Putamen (tissue), 1 donor: ENCODE measurements at regions not wholly inside any gene's neighbourhood (a gene's known extent, or its start where the extent isn't known, plus 50 kb on each side); places are given as distances from the start of the nearest gene placed in this dataset.

ENCODE experiments used
- DNase-seq: peaks from one replicate; pipeline ENCODE4 v3.0.0-alpha.2; 2016; ENCODE audit warnings: low spot score

DNA sequence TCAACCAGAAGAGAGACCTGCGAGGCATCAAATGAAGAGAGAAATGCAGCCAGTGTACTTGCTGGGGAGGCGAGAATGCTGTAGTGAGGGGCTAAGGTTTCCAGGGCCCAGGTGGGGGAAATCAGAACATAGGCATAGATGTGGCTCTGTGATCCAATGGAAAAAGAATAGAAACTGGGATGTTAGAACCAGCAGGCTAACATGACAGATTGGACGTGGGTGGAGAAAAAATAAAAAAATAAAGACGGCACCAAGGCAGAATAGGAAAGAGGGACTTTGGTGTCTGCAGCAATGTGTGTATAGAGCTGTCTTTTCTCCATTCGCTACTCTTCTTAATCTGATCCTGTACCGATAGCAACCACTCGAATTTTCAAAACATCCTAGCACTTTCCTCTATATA is 381.0 kb upstream of the NBEA start:
- no peak for DNase-seq

DNA sequence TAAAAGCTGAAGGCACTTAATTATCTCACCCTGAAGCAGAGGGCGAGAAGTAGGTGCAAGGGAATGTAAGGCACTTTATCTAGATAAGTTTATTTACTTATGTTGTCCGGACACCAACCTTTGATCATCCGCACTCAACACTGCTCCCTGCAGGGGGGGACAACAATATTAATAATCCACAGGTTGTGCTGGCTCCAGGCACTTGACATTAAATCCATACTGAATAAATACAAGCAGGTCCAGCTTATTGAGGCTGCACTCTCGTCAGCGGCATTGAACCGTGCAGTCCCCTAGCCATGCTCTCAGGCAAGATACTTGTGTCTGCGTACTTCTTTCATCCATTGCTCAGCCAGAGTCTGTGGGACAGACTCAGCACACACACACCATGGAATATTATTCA is 374.5 kb upstream of the NBEA start:
- DNase-seq: no peak

DNA sequence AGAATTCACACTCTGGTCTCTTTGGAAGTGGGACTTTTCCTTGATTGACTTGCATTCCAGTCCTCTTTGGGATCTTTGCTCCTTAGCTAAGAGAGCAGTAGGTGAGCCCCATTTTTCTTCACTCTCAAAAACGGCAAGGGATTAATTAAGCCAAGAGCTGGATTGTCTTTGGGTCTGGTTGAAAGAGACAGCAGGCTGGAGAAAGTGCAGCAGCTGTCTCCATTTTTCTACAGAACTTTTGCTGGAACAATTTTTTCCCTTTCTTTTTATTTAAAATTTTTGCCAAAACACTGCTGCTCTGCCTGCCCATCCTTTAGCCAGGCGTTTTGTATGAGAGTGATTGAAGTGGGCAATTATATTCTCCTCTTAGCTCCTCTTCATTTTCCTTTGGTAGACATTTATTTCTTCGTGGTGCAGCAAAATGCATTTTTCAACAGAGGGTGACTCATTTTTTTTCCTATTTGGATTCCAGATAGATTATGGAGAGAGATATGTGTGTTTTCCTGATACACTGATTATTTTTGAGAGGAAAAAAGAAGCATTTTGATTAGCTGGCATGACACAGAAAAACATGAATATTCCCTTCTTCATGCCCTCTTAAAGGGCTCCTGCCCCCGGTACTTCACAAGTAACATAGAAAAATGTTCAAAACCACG is 371.2 kb upstream of the NBEA start:
- no peak for DNase-seq

GRCh38 chr13:34571716-34572115 is 370.4 kb upstream of the NBEA start:
- no peak for DNase-seq

GRCh38 chr13:34577051-34577450 is 365.0 kb upstream of the NBEA start:
- DNase-seq: no peak

- no peak for DNase-seq
Observed at GRCh38 chr13:34578471-34578870, 363.6 kb upstream of the NBEA start.

- DNase-seq: no peak
Observed at GRCh38 chr13:34578917-34579316, 363.2 kb upstream of the NBEA start.

GRCh38 chr13:34583181-34583580 is 358.9 kb upstream of the NBEA start:
- no peak for DNase-seq

- DNase-seq: peak; percentile 31
Observed at GRCh38 chr13:34587576-34587975, 354.5 kb upstream of the NBEA start.

DNA sequence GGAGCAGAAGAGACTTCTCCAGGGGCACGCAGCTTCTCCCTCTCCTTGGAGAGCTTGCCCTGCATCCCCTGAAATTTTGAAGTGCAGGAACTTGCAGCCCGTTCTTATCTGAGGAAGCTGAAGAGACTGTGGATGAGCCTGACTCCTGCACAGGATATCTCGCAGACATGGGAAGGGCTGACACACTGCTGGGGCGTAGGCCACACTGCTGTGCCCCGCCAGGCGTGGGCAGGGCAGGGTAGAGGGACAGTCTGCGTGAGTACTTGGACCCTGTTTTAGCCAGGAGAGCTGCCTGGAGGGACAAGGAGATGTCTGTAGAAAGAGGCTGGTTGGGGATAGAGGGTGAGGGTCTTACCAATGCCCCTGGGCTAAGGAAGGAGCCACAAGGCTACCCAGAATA is 353.7 kb upstream of the NBEA start:
- DNase-seq: no peak

DNA sequence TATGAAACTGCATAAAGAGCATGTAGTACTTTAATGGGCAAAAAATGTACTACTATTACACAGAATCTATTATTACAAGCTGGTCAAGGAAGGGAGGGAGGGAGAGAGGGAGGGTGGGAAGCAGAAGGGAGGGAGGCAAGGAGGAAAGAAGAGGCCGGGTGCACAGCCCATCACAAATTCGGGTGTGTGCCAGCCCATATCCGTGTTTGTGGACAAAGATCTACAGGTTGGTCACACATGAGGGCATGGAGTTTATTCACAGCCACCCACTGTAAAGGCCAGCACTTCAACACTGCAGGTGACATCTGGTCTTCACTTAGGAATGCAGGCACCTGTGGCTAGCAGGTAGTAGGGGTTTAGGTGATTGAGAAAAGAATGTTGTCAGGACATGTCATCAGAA is 352.5 kb upstream of the NBEA start:
- DNase-seq: no peak

DNA sequence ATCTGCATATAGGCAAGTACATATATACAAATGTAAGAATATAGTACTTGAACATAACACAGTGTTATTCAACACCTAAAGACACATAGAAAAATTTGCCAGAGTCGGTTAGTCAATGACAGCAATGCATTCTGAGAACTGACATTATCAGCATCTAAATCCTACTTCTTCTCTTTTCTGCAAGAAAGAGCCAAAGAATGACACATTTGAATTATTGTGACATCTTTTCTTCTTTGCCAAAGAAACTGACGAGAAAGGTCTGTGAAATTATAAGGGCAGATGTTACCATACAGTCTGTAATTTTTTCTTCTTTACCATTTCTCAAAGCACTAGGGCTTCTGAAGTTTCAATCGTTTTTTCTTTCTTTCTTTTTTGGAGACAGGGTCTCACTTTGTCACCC is 350.9 kb upstream of the NBEA start:
- DNase-seq: no peak

DNA sequence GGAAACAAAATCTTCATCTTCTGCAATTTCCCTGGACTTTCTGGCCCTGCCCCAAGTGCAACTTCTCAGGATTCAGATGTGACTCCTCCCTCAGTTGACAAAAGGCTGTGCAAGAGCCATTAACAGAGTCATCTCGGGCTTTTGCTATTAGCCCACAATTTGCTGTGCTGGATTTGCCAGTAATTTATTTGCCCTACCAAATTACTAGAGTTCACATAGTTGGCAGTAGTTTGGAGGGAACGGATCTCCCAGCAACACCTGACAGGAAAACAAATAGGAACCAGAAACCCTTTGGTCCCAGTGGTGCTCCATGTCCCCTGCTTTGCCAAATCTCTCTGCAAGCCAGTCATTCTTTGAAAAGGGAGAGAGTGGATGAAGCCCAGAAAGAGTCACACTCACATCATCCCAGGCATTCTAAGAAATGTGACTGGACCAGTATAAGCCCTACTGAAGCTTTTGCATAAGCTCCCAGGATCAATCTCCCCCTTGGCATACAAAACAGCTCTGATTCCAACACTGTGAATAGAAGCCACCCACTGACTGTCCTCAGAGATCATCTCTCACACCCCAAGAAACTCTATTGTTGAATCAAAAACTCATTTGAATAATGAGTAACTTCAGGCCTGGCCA is 350.1 kb upstream of the NBEA start:
- DNase-seq: peak; percentile 37

- DNase-seq: no peak
Observed at GRCh38 chr13:34593658-34594057, 348.4 kb upstream of the NBEA start.

DNA sequence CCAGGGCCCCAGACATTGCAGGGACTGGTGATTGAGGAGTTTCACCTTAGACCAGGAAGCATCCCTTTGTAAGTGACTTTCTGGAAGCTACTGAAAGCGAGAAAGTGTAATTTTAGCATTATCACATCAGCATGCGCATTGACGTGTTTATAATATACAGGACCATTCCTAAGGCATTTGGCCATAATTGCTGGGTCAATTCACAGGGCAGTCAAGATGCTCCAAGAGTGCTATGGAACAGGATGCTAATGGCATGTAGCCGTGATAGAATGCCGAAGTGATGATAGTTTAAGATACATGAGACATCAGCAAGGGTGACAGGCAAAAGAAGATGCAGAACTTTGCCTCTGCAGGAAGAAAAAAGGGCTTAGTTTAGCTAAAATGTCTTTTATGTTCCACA is 347.6 kb upstream of the NBEA start:
- DNase-seq: no peak

- DNase-seq: no peak
Observed at GRCh38 chr13:34608331-34608730, 333.7 kb upstream of the NBEA start.

DNA sequence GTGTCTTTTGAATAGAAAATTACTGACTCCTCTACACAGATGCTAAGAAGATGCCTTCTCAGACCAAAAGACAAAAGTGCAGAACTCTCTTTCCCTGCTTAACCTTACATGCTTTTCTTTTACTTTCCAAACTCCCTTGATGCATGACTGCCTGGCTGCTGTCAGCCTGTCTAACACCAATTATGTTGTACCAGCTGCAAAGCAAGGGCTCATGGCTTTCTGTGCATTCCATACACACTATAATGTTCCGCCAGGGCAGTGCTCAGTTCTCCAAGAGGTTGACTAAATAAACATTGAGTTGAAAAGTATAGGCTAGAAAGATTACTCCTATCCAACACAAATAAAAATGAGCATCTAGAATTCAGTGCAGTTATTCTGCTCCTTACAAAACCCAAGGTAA is 330.4 kb upstream of the NBEA start:
- DNase-seq: no peak

GRCh38 chr13:34617473-34618083 is 324.5 kb upstream of the NBEA start:
- peak; percentile 8 for DNase-seq

DNA sequence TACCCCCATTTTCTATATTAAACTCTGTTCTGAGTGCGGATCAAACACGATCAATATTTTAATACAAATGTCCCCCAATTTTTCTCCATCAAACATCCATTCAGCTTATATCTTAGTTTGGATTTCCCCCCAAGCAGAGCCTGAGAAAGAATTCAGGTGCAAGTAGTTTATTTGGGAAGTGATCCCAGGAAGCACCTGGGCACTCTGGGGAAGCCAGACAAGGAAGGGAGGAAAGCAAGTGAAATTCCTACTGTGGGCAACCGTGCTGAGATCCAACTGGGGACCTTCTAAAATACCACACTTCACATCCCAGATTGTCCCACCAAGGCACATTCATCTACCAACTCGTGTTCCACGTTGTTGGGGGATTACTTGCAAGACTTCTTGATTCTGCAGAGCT is 323.4 kb upstream of the NBEA start:
- DNase-seq: no peak

- no peak for DNase-seq
Observed at GRCh38 chr13:34619326-34619725, 322.7 kb upstream of the NBEA start.

- DNase-seq: no peak
Observed at GRCh38 chr13:34620074-34620850, 321.8 kb upstream of the NBEA start.

DNA sequence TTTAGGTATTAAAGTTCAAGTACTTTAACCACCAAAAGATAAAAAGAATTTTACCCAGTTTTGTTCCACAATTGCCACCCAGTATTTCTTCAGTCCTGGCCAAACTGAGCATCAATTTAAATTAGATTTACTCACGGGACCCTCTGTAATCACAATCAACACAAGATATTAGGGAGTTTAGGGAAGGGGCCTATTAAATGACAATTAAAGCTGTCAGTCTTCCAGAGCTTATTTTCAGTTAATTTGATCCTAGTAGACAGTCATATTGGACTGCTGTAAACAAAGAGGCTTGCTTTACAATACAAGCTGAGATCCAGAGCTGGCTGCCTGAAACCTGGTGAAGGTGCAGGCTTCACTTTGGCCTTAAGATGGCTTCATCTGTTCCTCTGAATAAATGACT is 321.2 kb upstream of the NBEA start:
- DNase-seq: no peak

GRCh38 chr13:34623331-34623730 is 318.7 kb upstream of the NBEA start:
- DNase-seq: no peak
